ENCODE measurements at regions not wholly inside any gene's neighbourhood (a gene's known extent, or its start where the extent isn't known, plus 50 kb on each side); places are given as distances from the start of the nearest gene placed in this dataset.

DNA sequence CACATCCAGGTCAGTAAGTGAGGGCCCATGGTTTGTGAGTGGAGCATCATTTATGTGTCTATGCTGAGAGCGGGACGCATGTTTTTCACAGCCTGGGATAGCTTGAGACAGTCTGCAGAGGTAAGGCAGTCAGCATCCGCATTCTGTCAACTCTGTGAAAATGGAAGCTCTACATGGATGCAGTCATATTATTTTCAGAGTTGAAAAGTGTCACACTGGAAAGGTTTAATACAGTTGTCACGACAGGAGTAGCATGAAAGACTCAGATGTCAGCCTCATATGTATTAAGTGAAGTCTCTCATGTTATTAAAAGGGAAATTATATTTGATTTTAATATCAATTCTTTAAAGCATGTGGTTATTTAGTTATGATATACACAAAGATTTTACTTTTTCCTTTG lies 436.9 kb upstream of the GYPC start:
- Histone ChIP-seq H3K9me2 (replicated peaks; ENCODE audit: insufficient read depth) (no peaks in the 10 kb centered on the region), H3K79me2 (no peaks in the 10 kb centered on the region), H3K9me3 (ENCODE audit: low read depth) (no peaks in the 10 kb centered on the region), H3K27me3 (no peaks in the 10 kb centered on the region), H3K27ac (no peak overlapping the region), H3K4me2 (no peak overlapping the region), H4K20me1 (ENCODE audit: insufficient read depth, poor library complexity, severe bottlenecking) (no peaks in the 10 kb centered on the region), H3K4me1 (ENCODE audit: insufficient read depth) (no peaks in the 10 kb centered on the region), H3K4me3 (no peak overlapping the region), H2AFZ (no peak overlapping the region), H3K36me3 (replicated peaks; ENCODE audit: insufficient read depth, low read depth) (no peaks in the 10 kb centered on the region)
- 94% methylated on average over 4 of the region's 4 CpGs for WGBS (ENCODE audit: low lambda C conversion rate, missing lambda C conversion rate)
- no peak for DNase-seq (ENCODE audit: low spot score)
- TF ChIP-seq EZH2 (IDR thresholded peaks at IDR 0.05; ENCODE audit: borderline replicate concordance) (no peak), EZH2phosphoT487 (IDR thresholded peaks at IDR 0.05; ENCODE audit: low read depth, severe bottlenecking, unreplicated experiment) (no peak)
- TF ChIP-seq, protein P1, sequence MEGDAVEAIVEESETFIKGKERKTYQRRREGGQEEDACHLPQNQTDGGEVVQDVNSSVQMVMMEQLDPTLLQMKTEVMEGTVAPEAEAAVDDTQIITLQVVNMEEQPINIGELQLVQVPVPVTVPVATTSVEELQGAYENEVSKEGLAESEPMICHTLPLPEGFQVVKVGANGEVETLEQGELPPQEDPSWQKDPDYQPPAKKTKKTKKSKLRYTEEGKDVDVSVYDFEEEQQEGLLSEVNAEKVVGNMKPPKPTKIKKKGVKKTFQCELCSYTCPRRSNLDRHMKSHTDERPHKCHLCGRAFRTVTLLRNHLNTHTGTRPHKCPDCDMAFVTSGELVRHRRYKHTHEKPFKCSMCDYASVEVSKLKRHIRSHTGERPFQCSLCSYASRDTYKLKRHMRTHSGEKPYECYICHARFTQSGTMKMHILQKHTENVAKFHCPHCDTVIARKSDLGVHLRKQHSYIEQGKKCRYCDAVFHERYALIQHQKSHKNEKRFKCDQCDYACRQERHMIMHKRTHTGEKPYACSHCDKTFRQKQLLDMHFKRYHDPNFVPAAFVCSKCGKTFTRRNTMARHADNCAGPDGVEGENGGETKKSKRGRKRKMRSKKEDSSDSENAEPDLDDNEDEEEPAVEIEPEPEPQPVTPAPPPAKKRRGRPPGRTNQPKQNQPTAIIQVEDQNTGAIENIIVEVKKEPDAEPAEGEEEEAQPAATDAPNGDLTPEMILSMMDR (IDR thresholded peaks at IDR 0.05; ENCODE audit: poor library complexity), result no peak

GRCh38 chr2:126220331-126220730 lies 435.6 kb upstream of the GYPC start:
- Histone ChIP-seq H3K27ac (no peak overlapping the region), H2AFZ (no peak overlapping the region), H3K4me2 (no peak overlapping the region), H3K27me3 (no peaks in the 10 kb centered on the region), H4K20me1 (ENCODE audit: insufficient read depth, poor library complexity, severe bottlenecking) (no peaks in the 10 kb centered on the region), H3K79me2 (no peaks in the 10 kb centered on the region), H3K9me2 (replicated peaks; ENCODE audit: insufficient read depth) (no peaks in the 10 kb centered on the region), H3K4me1 (ENCODE audit: insufficient read depth) (no peaks in the 10 kb centered on the region), H3K36me3 (replicated peaks; ENCODE audit: insufficient read depth, low read depth) (no peaks in the 10 kb centered on the region), H3K4me3 (no peak overlapping the region), H3K9me3 (ENCODE audit: low read depth) (no peaks in the 10 kb centered on the region)
- no peak for TF ChIP-seq EZH2phosphoT487 (IDR thresholded peaks at IDR 0.05; ENCODE audit: low read depth, severe bottlenecking, unreplicated experiment)
- WGBS (ENCODE audit: low lambda C conversion rate, missing lambda C conversion rate), result 87% methylated on average over 6 of the region's 6 CpGs
- no peak for DNase-seq (ENCODE audit: low spot score)

- WGBS (ENCODE audit: low lambda C conversion rate, missing lambda C conversion rate), result 50% methylated on average over 1 of the region's 1 CpG
- Histone ChIP-seq H3K36me3 (replicated peaks; ENCODE audit: insufficient read depth, low read depth) (no peaks in the 10 kb centered on the region), H3K79me2 (no peaks in the 10 kb centered on the region), H3K27ac (no peak overlapping the region), H4K20me1 (ENCODE audit: insufficient read depth, poor library complexity, severe bottlenecking) (no peaks in the 10 kb centered on the region), H3K9me3 (ENCODE audit: low read depth) (no peaks in the 10 kb centered on the region), H3K4me1 (ENCODE audit: insufficient read depth) (no peaks in the 10 kb centered on the region), H3K9me2 (replicated peaks; ENCODE audit: insufficient read depth) (no peaks in the 10 kb centered on the region), H3K4me2 (no peak overlapping the region), H3K4me3 (no peak overlapping the region), H2AFZ (no peak overlapping the region), H3K27me3 (no peaks in the 10 kb centered on the region)
- TF ChIP-seq EZH2 (IDR thresholded peaks at IDR 0.05; ENCODE audit: borderline replicate concordance), result no peak
- no peak for TF ChIP-seq EZH2phosphoT487 (IDR thresholded peaks at IDR 0.05; ENCODE audit: low read depth, severe bottlenecking, unreplicated experiment)
- TF ChIP-seq, protein P1 (IDR thresholded peaks at IDR 0.05; ENCODE audit: poor library complexity), result no peak
- DNase-seq (ENCODE audit: low spot score), result no peak
Observed at GRCh38 chr2:126221506-126221905, 434.5 kb upstream of the GYPC start.

DNA sequence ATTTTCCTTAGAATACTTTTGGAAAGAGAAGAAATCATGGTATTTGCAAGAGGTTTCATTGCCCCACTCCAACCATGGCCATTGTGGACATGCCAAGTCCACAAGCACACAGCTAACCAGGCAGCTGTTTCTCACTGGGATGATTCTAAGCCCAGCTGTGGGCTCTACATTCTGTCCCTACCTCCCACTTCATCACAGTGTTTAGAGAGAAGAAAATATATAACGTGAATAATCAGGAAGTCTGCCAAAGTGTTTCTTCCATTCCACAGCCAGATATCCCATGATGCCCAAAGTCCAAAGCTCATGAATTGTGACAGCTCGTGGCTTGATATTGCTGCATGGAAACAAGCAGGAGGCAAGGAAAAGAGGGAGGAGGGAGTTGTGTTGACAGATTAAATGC lies 433.7 kb upstream of the GYPC start:
- no peaks in the 10 kb centered on the region for H3K9me2 ChIP-seq (replicated peaks; ENCODE audit: insufficient read depth)
- no peaks in the 10 kb centered on the region for H3K79me2 ChIP-seq
- no peaks in the 10 kb centered on the region for H3K27me3 ChIP-seq
- H3K9me3 ChIP-seq (ENCODE audit: low read depth), result no peaks in the 10 kb centered on the region
- no peaks in the 10 kb centered on the region for H3K36me3 ChIP-seq (replicated peaks; ENCODE audit: insufficient read depth, low read depth)
- no peak overlapping the region for H3K4me2 ChIP-seq
- whole genome bisulfite sequencing (ENCODE audit: low lambda C conversion rate, missing lambda C conversion rate), result 73% methylated on average over 2 of the region's 2 CpGs
- H3K4me3 ChIP-seq, result no peak overlapping the region
- no peak for DNase-seq (ENCODE audit: low spot score)
- no peak overlapping the region for H3K27ac ChIP-seq
- TF ChIP-seq EZH2 (IDR thresholded peaks at IDR 0.05; ENCODE audit: borderline replicate concordance), result no peak
- TF ChIP-seq, protein P1 (IDR thresholded peaks at IDR 0.05; ENCODE audit: poor library complexity), result no peak
- no peak for TF ChIP-seq EZH2phosphoT487 (IDR thresholded peaks at IDR 0.05; ENCODE audit: low read depth, severe bottlenecking, unreplicated experiment)
- H4K20me1 ChIP-seq (ENCODE audit: insufficient read depth, poor library complexity, severe bottlenecking), result no peaks in the 10 kb centered on the region
- no peak overlapping the region for H2AFZ ChIP-seq
- H3K4me1 ChIP-seq (ENCODE audit: insufficient read depth), result no peaks in the 10 kb centered on the region
